HAP-1 (cell line): ENCODE measurements at regions not wholly inside any gene's neighbourhood (a gene's known extent, or its start where the extent isn't known, plus 50 kb on each side); places are given as distances from the start of the nearest gene placed in this dataset.
"Not testable (repeated sequence)": the region's sequence is repeated elsewhere in the genome, so short reads cannot be mapped to it uniquely, and the experiment has no call there.

Experiments used
- DNase-seq, 2 experiments: peaks; one replicate each; pipeline ENCODE4 v3.0.0-alpha.2; 2016 to 2020; ENCODE audit warnings: low spot score in 2 of 2
- H3K27me3 ChIP-seq: fragments of 250-450 bp; sonication (Bioruptor Pico); 2 replicates; pipeline ENCODE4 v1.5.1; 2020; ENCODE audit warnings: low read depth, mild to moderate bottlenecking, moderate library complexity
- H3K36me3 ChIP-seq: fragments of 250-450 bp; sonication (Bioruptor Pico); replicated peaks from 2 replicates; pipeline ENCODE4 v1.5.1; 2020; ENCODE audit warnings: mild to moderate bottlenecking
- H3K4me1 ChIP-seq: fragments of 250-450 bp; sonication (Bioruptor Pico); 2 replicates; pipeline ENCODE4 v1.5.1; 2020; ENCODE audit warnings: mild to moderate bottlenecking
- H3K4me3 ChIP-seq: fragments of 250-450 bp; sonication (Bioruptor Pico); 2 replicates; pipeline ENCODE4 v1.5.1; 2020; ENCODE audit warnings: mild to moderate bottlenecking, moderate library complexity
- H3K9me3 ChIP-seq: fragments of 250-450 bp; sonication (Bioruptor Pico); 2 replicates; pipeline ENCODE4 v1.5.1; 2020; ENCODE audit warnings: mild to moderate bottlenecking, moderate library complexity
- in situ Hi-C: fragments of 300-500 bp; cut with MboI; formaldehyde crosslinking; loops from 3 replicates; pipeline ENCODE4 v1.14.3; 2020; ENCODE audit warnings: low sequenced_read_pairs, inconsistent platforms, mixed read lengths

DNA sequence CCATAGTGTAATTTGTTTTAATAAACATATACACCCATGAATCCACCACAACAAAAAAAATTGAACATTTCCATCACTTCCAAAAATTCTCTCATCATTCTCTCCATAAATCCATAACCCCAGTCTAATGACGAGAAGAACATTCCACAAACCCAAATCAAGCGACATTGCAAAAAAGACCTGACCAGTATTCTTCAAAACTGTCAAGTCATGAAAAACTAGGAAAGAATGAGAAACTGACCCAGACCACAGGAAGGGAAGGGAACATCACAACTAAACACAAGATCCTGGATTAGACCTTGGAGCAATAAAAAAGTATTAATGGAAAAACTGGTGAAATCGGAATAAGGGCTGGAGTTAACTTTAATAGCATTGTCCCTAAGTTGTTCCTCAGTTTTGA is 141.3 kb upstream of the SLC35G4 start:
- DNase-seq: no peak
- no peak overlapping the region for H3K4me3 ChIP-seq
- no peaks in the 10 kb centered on the region for H3K4me1 ChIP-seq
- in situ Hi-C loops: no loop called here
- no peaks in the 10 kb centered on the region for H3K36me3 ChIP-seq
- H3K27me3 ChIP-seq: no peaks in the 10 kb centered on the region
- no peaks in the 10 kb centered on the region for H3K9me3 ChIP-seq

DNA sequence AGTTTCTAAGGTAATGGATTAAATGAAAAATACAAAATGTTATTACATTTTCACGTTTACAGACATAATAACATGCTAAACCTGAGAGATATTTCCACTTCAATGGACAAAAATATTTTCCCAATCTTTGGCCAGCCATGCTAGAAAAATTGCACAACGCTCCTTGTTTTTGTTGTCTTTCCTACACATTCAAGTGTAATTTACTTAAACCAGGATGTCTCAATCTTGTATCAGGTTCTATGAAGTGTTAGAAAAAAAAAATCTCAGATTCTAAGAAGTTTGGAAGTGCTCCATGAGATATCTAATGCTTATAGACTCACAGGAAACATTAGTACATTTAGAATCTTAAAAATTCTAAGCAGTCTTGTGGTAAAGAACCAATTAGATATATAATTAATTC is 141.8 kb upstream of the SLC35G4 start:
- Histone ChIP-seq H3K4me3 (no peak overlapping the region), H3K9me3 (no peaks in the 10 kb centered on the region), H3K27me3 (no peaks in the 10 kb centered on the region), H3K4me1 (no peaks in the 10 kb centered on the region), H3K36me3 (no peaks in the 10 kb centered on the region)
- no peak for DNase-seq
- in situ Hi-C loops: no loop called here

- no peak for DNase-seq
- Histone ChIP-seq H3K27me3 (no peaks in the 10 kb centered on the region), H3K9me3 (no peaks in the 10 kb centered on the region), H3K4me1 (no peaks in the 10 kb centered on the region), H3K4me3 (no peak overlapping the region), H3K36me3 (no peaks in the 10 kb centered on the region)
- in situ Hi-C loops: no loop called here
These were observed 145.3 kb upstream of the SLC35G4 start for GRCh38 chr18:11464129-11464528.

- Histone ChIP-seq H3K27me3 (no peaks in the 10 kb centered on the region), H3K4me3 (no peak overlapping the region), H3K36me3 (no peaks in the 10 kb centered on the region), H3K4me1 (no peaks in the 10 kb centered on the region), H3K9me3 (no peaks in the 10 kb centered on the region)
- no peak for DNase-seq
- in situ Hi-C loops: no loop called here
These were observed 150.9 kb upstream of the SLC35G4 start for GRCh38 chr18:11458447-11458846.

DNA sequence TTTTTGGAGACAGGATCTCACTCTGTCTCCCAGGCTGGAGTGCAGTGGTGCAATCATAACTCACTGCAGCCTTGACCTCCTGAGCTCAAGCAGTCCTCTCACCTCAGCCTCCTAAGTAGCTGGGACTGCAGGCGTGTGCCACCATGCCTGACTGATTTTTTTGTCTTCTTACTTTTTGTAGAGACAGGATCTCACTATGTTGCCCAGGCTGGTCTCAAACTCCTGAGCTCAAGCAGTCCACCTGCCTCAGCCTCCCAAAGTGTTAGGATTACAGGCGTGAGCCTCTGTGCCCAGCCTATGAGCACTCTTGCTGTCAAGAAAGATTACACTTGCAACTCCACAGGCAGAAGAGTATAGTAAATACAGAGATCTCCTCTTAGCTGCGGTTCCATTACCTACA is 151.5 kb upstream of the SLC35G4 start:
- H3K4me3 ChIP-seq, H3K27me3 ChIP-seq, DNase-seq, H3K9me3 ChIP-seq, H3K36me3 ChIP-seq, H3K4me1 ChIP-seq, in situ Hi-C loops: not testable (repeated sequence)

GRCh38 chr18:11454040-11454439 is 155.4 kb upstream of the SLC35G4 start:
- DNase-seq: no peak
- in situ Hi-C loops: no loop called here

DNA sequence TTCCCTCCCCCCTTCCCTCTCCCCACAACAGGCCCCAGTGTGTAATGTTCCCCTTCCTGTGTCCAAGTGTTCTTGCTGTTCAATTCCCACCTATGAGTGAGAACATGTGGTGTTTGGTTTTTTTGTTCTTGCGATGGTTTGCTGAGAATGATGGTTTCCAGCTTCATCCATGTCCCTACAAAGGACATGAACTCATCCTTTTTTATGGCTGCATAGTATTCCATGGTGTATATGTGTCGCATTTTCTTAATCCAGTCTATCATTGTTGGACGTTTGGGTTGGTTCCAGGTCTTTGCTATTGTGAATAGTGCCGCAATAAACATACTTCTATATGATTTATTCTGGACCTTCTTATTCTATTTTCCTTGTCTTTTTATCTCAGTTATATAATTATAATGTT is 165.2 kb upstream of the SLC35G4 start:
- H3K4me1 ChIP-seq, DNase-seq, H3K4me3 ChIP-seq, H3K36me3 ChIP-seq, in situ Hi-C loops, H3K9me3 ChIP-seq, H3K27me3 ChIP-seq: not testable (repeated sequence)

More at GRCh38 chr18:11454040-11454439, 155.4 kb upstream of the SLC35G4 start:
- Histone ChIP-seq H3K4me1 (no peaks in the 10 kb centered on the region), H3K4me3 (no peak overlapping the region), H3K9me3 (no peaks in the 10 kb centered on the region), H3K27me3 (no peaks in the 10 kb centered on the region), H3K36me3 (no peaks in the 10 kb centered on the region)

GRCh38 chr18:11437046-11437445 is 172.3 kb upstream of the SLC35G4 start:
- no peaks in the 10 kb centered on the region for H3K27me3 ChIP-seq
- no peaks in the 10 kb centered on the region for H3K36me3 ChIP-seq
- DNase-seq: no peak
- in situ Hi-C loops: no loop called here
- H3K4me1 ChIP-seq: no peaks in the 10 kb centered on the region
- peaks cover 3% of the 10 kb centered on the region; the same call in 1 of the 2 replicates for H3K9me3 ChIP-seq
- no peak overlapping the region for H3K4me3 ChIP-seq

GRCh38 chr18:11432360-11432811 is 177.0 kb upstream of the SLC35G4 start:
- in situ Hi-C loops: no loop called here
- H3K27me3 ChIP-seq: no peaks in the 10 kb centered on the region
- no peak overlapping the region for H3K4me3 ChIP-seq
- no peaks in the 10 kb centered on the region for H3K36me3 ChIP-seq
- peaks cover 3% of the 10 kb centered on the region; the same call in 1 of the 2 replicates for H3K9me3 ChIP-seq
- DNase-seq: no peak
- H3K4me1 ChIP-seq: no peaks in the 10 kb centered on the region

GRCh38 chr18:11429876-11430275 is 179.5 kb upstream of the SLC35G4 start:
- no peaks in the 10 kb centered on the region for H3K4me1 ChIP-seq
- DNase-seq: no peak
- no peaks in the 10 kb centered on the region for H3K27me3 ChIP-seq
- H3K4me3 ChIP-seq: no peak overlapping the region
- in situ Hi-C loops: no loop called here
- H3K9me3 ChIP-seq: peaks cover 3% of the 10 kb centered on the region; the same call in 1 of the 2 replicates
- H3K36me3 ChIP-seq: no peaks in the 10 kb centered on the region

GRCh38 chr18:11425211-11425610 is 184.2 kb upstream of the SLC35G4 start:
- H3K27me3 ChIP-seq: no peaks in the 10 kb centered on the region
- DNase-seq: no peak
- H3K4me1 ChIP-seq: no peaks in the 10 kb centered on the region
- in situ Hi-C loops: no loop called here
- H3K36me3 ChIP-seq: no peaks in the 10 kb centered on the region
- no peak overlapping the region for H3K4me3 ChIP-seq
- no peaks in the 10 kb centered on the region for H3K9me3 ChIP-seq

DNA sequence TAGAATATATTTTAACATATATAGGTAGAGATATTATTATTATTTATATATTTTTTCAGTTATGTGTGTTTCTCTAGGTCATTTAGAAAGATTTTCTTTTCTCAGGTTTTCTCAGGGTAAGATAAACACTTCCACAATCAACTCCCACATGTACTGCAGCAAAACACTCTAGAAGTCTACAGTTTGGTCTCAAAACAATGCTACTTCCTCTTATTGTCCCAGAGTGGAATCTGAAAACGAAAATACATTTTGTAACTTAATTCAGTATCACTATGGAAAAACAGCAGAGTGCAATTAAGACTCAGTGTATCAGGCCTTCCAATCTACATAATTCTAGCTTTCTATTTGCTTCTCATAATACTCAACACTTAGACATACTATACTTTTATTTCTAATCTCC is 190.1 kb upstream of the SLC35G4 start:
- H3K36me3 ChIP-seq: no peaks in the 10 kb centered on the region
- no peaks in the 10 kb centered on the region for H3K9me3 ChIP-seq
- no peaks in the 10 kb centered on the region for H3K4me1 ChIP-seq
- in situ Hi-C loops: no loop called here
- no peaks in the 10 kb centered on the region for H3K27me3 ChIP-seq
- DNase-seq: no peak
- no peak overlapping the region for H3K4me3 ChIP-seq

DNA sequence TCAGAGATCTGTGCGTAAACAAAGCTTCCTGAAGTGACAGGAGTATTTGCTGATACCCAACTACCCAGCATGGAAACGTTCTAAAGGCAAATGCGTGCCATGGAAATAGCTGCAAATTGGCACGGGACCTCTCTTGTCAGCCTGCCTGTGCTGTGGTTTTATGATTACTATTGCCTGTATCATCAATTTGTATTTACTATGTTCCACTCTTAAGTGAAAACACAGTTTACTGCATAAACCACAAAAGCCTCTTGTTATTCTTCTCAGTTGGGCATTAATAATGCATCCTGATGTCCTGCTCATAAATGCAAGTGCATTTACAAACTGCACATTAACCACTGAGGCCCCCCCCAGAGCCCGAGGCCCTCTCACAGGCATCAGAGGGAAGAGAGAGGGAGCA is 196.6 kb upstream of the SLC35G4 start:
- H3K27me3 ChIP-seq: no peaks in the 10 kb centered on the region
- no peak for DNase-seq
- no peaks in the 10 kb centered on the region for H3K4me1 ChIP-seq
- H3K4me3 ChIP-seq: no peak overlapping the region
- H3K36me3 ChIP-seq: no peaks in the 10 kb centered on the region
- H3K9me3 ChIP-seq: no peaks in the 10 kb centered on the region
- in situ Hi-C loops: no loop called here

- no peaks in the 10 kb centered on the region for H3K9me3 ChIP-seq
- H3K4me1 ChIP-seq: no peaks in the 10 kb centered on the region
- H3K4me3 ChIP-seq: no peak overlapping the region
- in situ Hi-C loops: no loop called here
- no peaks in the 10 kb centered on the region for H3K36me3 ChIP-seq
- DNase-seq: no peak
- no peaks in the 10 kb centered on the region for H3K27me3 ChIP-seq
These were observed 198.3 kb upstream of the SLC35G4 start for GRCh38 chr18:11411048-11411447.

DNA sequence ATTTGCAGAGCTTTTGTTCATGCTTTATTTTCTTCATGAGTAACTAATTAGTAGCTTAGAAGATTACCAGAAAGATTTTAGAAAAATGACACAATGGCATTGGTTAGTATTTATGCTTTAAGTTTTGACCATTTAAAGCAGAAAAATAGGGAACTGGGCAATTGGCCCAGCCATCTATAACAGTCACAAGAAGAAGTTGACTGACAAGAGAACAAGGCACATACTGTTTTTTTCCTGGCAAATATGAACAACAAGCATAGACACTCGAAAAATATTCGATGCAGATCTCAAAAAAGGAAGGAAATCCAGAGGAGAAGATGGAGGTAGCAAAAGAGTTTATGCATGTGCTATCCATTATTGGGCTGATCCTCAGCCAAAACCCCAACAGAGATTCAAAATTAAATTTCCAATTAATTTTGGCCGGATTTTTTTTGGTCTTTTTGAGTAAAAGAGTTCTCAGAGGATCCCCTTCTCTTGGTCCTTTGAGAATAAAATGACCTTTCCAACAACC is 200.8 kb upstream of the SLC35G4 start:
- DNase-seq: no peak
- Histone ChIP-seq H3K27me3 (no peaks in the 10 kb centered on the region), H3K9me3 (no peaks in the 10 kb centered on the region), H3K4me1 (no peaks in the 10 kb centered on the region), H3K36me3 (no peaks in the 10 kb centered on the region), H3K4me3 (no peak overlapping the region)
- in situ Hi-C loops: no loop called here
